OCI-LY7 (cell line): ENCODE measurements at regions not wholly inside any gene's neighbourhood (a gene's known extent, or its start where the extent isn't known, plus 50 kb on each side); places are given as distances from the start of the nearest gene placed in this dataset.
A peak's percentile ranks its signal among the peaks of the same experiment; 100 is the strongest.

Source experiments
- BruUV-seq: library from RNA; stranded (reverse); fragments of 400-500 nt; replicated peaks from 2 replicates; lab custom pipeline; 2021; lab: Mats Ljungman, UMichigan
- CTCF ChIA-PET: fragments of 300-600 bp; sonication (Branson Sonifier 250); formaldehyde crosslinking; loops from one replicate; lab custom pipeline; 2022; ENCODE audit warnings: antibody characterized with exemption; ENCODE audit not compliant: unreplicated experiment; lab: Charles Lee
- POLR2A ChIA-PET: fragments of 300-600 bp; sonication (Branson Sonifier 250); formaldehyde crosslinking; loops from one replicate; lab custom pipeline; 2022; ENCODE audit warnings: antibody characterized with exemption; lab: Charles Lee
- DNase-seq: peaks from one replicate; pipeline ENCODE4 v3.0.0-alpha.2; 2015; ENCODE audit warnings: low spot score
- H2AFZ ChIP-seq: fragments of 200-600 bp; sonication (generic), shearing (Covaris generic); 2 replicates; pipeline ENCODE4 v1.6.1; 2014; ENCODE audit warnings: mild to moderate bottlenecking, antibody characterized with exemption, low read length, moderate library complexity
- H3K27ac ChIP-seq: fragments of 200-600 bp; sonication (generic); 2 replicates; pipeline ENCODE4 v1.5.1; 2014; ENCODE audit warnings: mixed run types, low read depth, mild to moderate bottlenecking, moderate library complexity, low read length, inconsistent platforms; ENCODE audit not compliant: poor library complexity, severe bottlenecking
- H3K36me3 ChIP-seq: fragments of 200-600 bp; sonication (generic); 2 replicates; pipeline ENCODE4 v1.6.1; 2014; ENCODE audit warnings: mild to moderate bottlenecking, antibody characterized with exemption, low read length, moderate library complexity, mixed read lengths; ENCODE audit not compliant: insufficient read depth
- H3K4me1 ChIP-seq: fragments of 200-600 bp; sonication (generic); 2 replicates; pipeline ENCODE4 v1.5.1; 2014; ENCODE audit warnings: mild to moderate bottlenecking, low read length; ENCODE audit not compliant: insufficient read depth, poor library complexity, severe bottlenecking
- H3K4me2 ChIP-seq: fragments of 200-600 bp; sonication (generic); 2 replicates; pipeline ENCODE4 v1.6.1; 2014; ENCODE audit warnings: mild to moderate bottlenecking, low read length
- H3K4me3 ChIP-seq: fragments of 200-600 bp; sonication (generic); 2 replicates; pipeline ENCODE4 v1.5.1; 2014; ENCODE audit warnings: mild to moderate bottlenecking, low read depth, low read length; ENCODE audit not compliant: poor library complexity, severe bottlenecking
- H3K79me2 ChIP-seq: fragments of 200-600 bp; sonication (generic); 2 replicates; pipeline ENCODE4 v1.6.1; 2016; ENCODE audit warnings: low read depth, mild to moderate bottlenecking, low read length, moderate library complexity, mixed read lengths; ENCODE audit not compliant: insufficient read depth
- H3K9me2 ChIP-seq: fragments of 200-600 bp; sonication (generic); 2 replicates; pipeline ENCODE4 v1.6.1; 2016; ENCODE audit warnings: mild to moderate bottlenecking, low read length, mixed read lengths; ENCODE audit not compliant: insufficient read depth
- H3K9me3 ChIP-seq: fragments of 200-600 bp; sonication (generic); 2 replicates; pipeline ENCODE4 v1.6.1; 2014; ENCODE audit warnings: mild to moderate bottlenecking, mixed run types, low read length, mixed read lengths
- H4K20me1 ChIP-seq: fragments of 200-600 bp; sonication (generic); 2 replicates; pipeline ENCODE4 v1.6.1; 2014; ENCODE audit warnings: mild to moderate bottlenecking, antibody characterized with exemption, low read length, moderate library complexity, mixed read lengths; ENCODE audit not compliant: insufficient read depth
- EZH2phosphoT487 ChIP-seq: fragments of 200-600 bp; sonication (generic); IDR thresholded peaks from 2 replicates; pipeline ENCODE4 v1.6.1; 2018; ENCODE audit warnings: low read depth, borderline replicate concordance, mild to moderate bottlenecking, mixed run types, antibody characterized with exemption, low read length, moderate library complexity, mixed read lengths
- intact Hi-C: fragments of 100-400 bp; cut with micrococcal nuclease; formaldehyde crosslinking; loops from one replicate; pipeline ENCODE4 v1.10.0; 2022; ENCODE audit not compliant: unreplicated experiment
- TF ChIP-seq, protein P1 (sequence below): fragments of 200-600 bp; sonication (generic); conservative IDR thresholded peaks from 2 replicates; pipeline ENCODE4 v1.5.1; 2014; ENCODE audit warnings: mild to moderate bottlenecking, antibody characterized with exemption, low read length, moderate library complexity, mixed read lengths

DNA sequence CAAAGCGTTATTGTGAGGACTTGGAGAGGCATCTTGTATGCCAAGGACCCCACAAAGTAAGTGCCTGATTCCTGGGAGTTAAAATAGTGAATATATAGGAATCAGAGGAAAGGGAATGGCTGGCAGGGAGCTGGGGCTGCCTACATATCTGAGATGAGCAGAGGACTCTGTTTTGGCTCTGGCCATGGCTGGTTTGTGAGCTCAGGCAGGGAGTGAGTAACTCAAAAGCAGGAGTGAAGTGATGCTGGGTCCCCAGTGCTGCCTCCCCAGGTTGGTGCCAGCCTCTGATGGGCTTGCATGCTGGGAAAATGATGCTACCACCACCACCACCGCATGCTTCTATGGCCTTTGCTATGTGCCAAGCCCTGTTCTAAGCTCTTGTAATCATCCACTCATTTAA, 246.0 kb upstream of the MVB12B start:
- CTCF ChIA-PET: no interaction called here
- no TSS peak for BruUV-seq

GRCh38 chr9:126081746-126082145, 244.9 kb upstream of the MVB12B start:
- Histone ChIP-seq H3K4me1 (no peaks in the 10 kb centered on the region), H3K9me3 (no peaks in the 10 kb centered on the region), H4K20me1 (no peaks in the 10 kb centered on the region), H3K36me3 (no peaks in the 10 kb centered on the region), H3K4me2 (no peak overlapping the region), H3K27ac (no peak overlapping the region), H3K79me2 (no peaks in the 10 kb centered on the region), H3K9me2 (no peaks in the 10 kb centered on the region), H2AFZ (no peak overlapping the region), H3K4me3 (no peak overlapping the region)
- TF ChIP-seq, protein P1, sequence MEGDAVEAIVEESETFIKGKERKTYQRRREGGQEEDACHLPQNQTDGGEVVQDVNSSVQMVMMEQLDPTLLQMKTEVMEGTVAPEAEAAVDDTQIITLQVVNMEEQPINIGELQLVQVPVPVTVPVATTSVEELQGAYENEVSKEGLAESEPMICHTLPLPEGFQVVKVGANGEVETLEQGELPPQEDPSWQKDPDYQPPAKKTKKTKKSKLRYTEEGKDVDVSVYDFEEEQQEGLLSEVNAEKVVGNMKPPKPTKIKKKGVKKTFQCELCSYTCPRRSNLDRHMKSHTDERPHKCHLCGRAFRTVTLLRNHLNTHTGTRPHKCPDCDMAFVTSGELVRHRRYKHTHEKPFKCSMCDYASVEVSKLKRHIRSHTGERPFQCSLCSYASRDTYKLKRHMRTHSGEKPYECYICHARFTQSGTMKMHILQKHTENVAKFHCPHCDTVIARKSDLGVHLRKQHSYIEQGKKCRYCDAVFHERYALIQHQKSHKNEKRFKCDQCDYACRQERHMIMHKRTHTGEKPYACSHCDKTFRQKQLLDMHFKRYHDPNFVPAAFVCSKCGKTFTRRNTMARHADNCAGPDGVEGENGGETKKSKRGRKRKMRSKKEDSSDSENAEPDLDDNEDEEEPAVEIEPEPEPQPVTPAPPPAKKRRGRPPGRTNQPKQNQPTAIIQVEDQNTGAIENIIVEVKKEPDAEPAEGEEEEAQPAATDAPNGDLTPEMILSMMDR: no peak
- TF ChIP-seq EZH2phosphoT487: no peak
- ChIA-PET POLR2A (no interaction called here), CTCF (no interaction called here)
- DNase-seq: no peak
- intact Hi-C loops: no loop called here
- BruUV-seq: no TSS peak

More for the DNA sequence above, 246.0 kb upstream of the MVB12B start:
- Histone ChIP-seq H3K79me2 (no peaks in the 10 kb centered on the region), H3K36me3 (no peaks in the 10 kb centered on the region), H3K9me3 (no peaks in the 10 kb centered on the region), H3K9me2 (no peaks in the 10 kb centered on the region), H2AFZ (no peak overlapping the region), H3K4me3 (no peak overlapping the region), H3K4me2 (no peak overlapping the region), H4K20me1 (no peaks in the 10 kb centered on the region), H3K4me1 (no peaks in the 10 kb centered on the region), H3K27ac (no peak overlapping the region)
- POLR2A ChIA-PET: no interaction called here
- no peak for DNase-seq
- intact Hi-C loops: no loop called here
- no peak for TF ChIP-seq EZH2phosphoT487
- TF ChIP-seq, protein P1: no peak

DNA sequence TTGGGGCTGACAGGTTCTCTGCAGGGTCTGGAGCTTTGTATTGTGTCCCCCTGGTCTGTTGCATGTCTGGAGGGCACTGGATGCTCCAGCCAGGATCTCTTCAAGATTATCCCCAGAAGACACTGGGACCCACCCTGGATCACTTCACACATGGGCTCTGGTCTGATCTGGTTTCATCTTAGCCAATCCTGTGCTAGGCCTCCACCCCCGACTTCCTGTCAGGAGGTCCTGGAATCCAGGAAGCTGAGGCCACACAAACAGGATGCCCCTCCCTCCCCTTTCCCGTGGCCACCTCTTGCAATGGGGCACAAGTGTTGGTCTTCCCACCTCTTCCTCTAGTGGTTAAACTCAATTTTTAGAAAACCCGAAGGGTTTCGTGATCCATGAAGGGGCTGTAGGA, 242.6 kb upstream of the MVB12B start:
- intact Hi-C loops: no loop called here

More for the DNA sequence above, 242.6 kb upstream of the MVB12B start:
- DNase-seq: peak; percentile 4
- Histone ChIP-seq H2AFZ (no peak overlapping the region), H3K36me3 (no peaks in the 10 kb centered on the region), H3K4me1 (no peaks in the 10 kb centered on the region), H3K9me3 (no peaks in the 10 kb centered on the region), H4K20me1 (no peaks in the 10 kb centered on the region), H3K79me2 (no peaks in the 10 kb centered on the region), H3K4me2 (no peak overlapping the region), H3K4me3 (no peak overlapping the region), H3K9me2 (no peaks in the 10 kb centered on the region), H3K27ac (no peak overlapping the region)
- ChIA-PET POLR2A (no interaction called here), CTCF (no interaction called here)
- no TSS peak for BruUV-seq
- TF ChIP-seq, protein P1: no peak
- TF ChIP-seq EZH2phosphoT487: no peak
